HepG2 (cell line): ENCODE measurements at regions not wholly inside any gene's neighbourhood (a gene's known extent, or its start where the extent isn't known, plus 50 kb on each side); places are given as distances from the start of the nearest gene placed in this dataset.

Experiments
- ATAC-seq: fragments of 200-7000 bp; cut with Tn5 transposase; 3 replicates; pipeline ENCODE4 v1.9.1; 2020; ENCODE audit warnings: mild to moderate bottlenecking, moderate library complexity
- BruUV-seq: library from RNA; stranded (reverse); fragments of 400-500 nt; replicated peaks from 2 replicates; lab custom pipeline; 2021; lab: Mats Ljungman, UMichigan
- CTCF ChIA-PET: fragments of 300-600 bp; formaldehyde crosslinking; extraction: SDS; loops from one replicate; lab custom pipeline; 2021; ENCODE audit warnings: low total read pairs, inconsistent platforms, low intra/inter-chr PET ratio; lab: Yijun Ruan, JAX
- POLR2A ChIA-PET: fragments of 350-600 bp; sonication (Branson Sonifier 250); formaldehyde crosslinking; loops from one replicate; lab custom pipeline; 2020; ENCODE audit warnings: antibody characterized with exemption, inconsistent platforms; lab: Yijun Ruan, JAX
- DNase-seq: peaks from one replicate; pipeline ENCODE4 v3.0.0-alpha.2; 2015; ENCODE audit warnings: low spot score
- FAIRE-seq: peaks from 3 replicates; lab custom pipeline; 2011; peaks lifted over from hg19 to GRCh38; lab: Jason Lieb, UNC
- H2AFZ ChIP-seq: one replicate; pipeline ENCODE4 v1.6.1; 2011; ENCODE audit warnings: low read length, inconsistent platforms
- H3K27ac ChIP-seq: fragments of 300-600 bp; 3 replicates; pipeline ENCODE4 v1.8.0; 2011; ENCODE audit warnings: mixed run types, mild to moderate bottlenecking, mixed read lengths, low read length, inconsistent platforms; ENCODE audit not compliant: insufficient read depth; ENCODE audit errors: extremely low read length
- H3K27me3 ChIP-seq, 2 experiments: fragments of 200-600 bp in 1 of 2; 2 replicates in 1 of 2; 3 replicates in 1 of 2; pipeline versions ENCODE4 v1.6.0 to v1.8.0; 2011; ENCODE audit warnings: low read length in 2 of 2, mild to moderate bottlenecking in 2 of 2, moderate library complexity in 2 of 2, inconsistent platforms in 1 of 2; ENCODE audit not compliant: insufficient read depth in 2 of 2, control insufficient read depth in 1 of 2
- H3K36me3 ChIP-seq, 2 experiments: fragments of 200-600 bp in 1 of 2; replicated peaks in 1 of 2; 2 replicates in 1 of 2; 3 replicates in 1 of 2; pipeline versions ENCODE4 v1.5.1 to v1.8.0; 2011; ENCODE audit warnings: low read length in 2 of 2, inconsistent platforms in 1 of 2; ENCODE audit not compliant: insufficient read depth in 2 of 2, control insufficient read depth in 1 of 2
- H3K4me1 ChIP-seq: 2 replicates; pipeline ENCODE4 v1.5.1; 2012; ENCODE audit warnings: low read length, inconsistent platforms; ENCODE audit not compliant: insufficient read depth
- H3K4me2 ChIP-seq: 2 replicates; pipeline ENCODE4 v1.6.0; 2011; ENCODE audit warnings: low read depth, low read length, inconsistent platforms
- H3K4me3 ChIP-seq, 3 experiments: fragments of 200-600 bp in 1 of 3; sonication (generic), shearing (Covaris generic) in 1 of 3; replicated peaks in 1 of 3; 2 replicates each; pipeline ENCODE4 v1.5.1; 2011 to 2016; ENCODE audit warnings: low read length in 3 of 3, inconsistent platforms in 2 of 3, low read depth in 2 of 3, mild to moderate bottlenecking in 2 of 3, control low read depth in 1 of 3, mixed read lengths in 1 of 3; ENCODE audit not compliant: insufficient read depth in 1 of 3
- H3K79me2 ChIP-seq: one replicate; pipeline ENCODE4 v1.6.1; 2011; ENCODE audit warnings: low read length, inconsistent platforms; ENCODE audit not compliant: insufficient read depth
- H3K9ac ChIP-seq: 2 replicates; pipeline ENCODE4 v1.6.0; 2011; ENCODE audit warnings: mild to moderate bottlenecking, low read depth, low read length, inconsistent platforms; ENCODE audit not compliant: insufficient read depth
- H3K9me3 ChIP-seq: 2 replicates; pipeline ENCODE4 v1.5.1; 2012; ENCODE audit warnings: mild to moderate bottlenecking, low read length
- H4K20me1 ChIP-seq: 2 replicates; pipeline ENCODE4 v1.6.0; 2011; ENCODE audit warnings: inconsistent platforms, mild to moderate bottlenecking, low read length, moderate library complexity; ENCODE audit not compliant: insufficient read depth
- CEBPB ChIP-seq: IDR thresholded peaks from 2 replicates; pipeline ENCODE4 v1.6.1; 2011; ENCODE audit warnings: low read depth, low read length, improper control_type of control experiment, borderline replicate concordance
- FIP1L1 ChIP-seq: fragments of 200-400 bp; formaldehyde crosslinking; IDR thresholded peaks from 2 replicates; pipeline ENCODE4 v1.6.1; 2018; ENCODE audit warnings: low read depth, mild to moderate bottlenecking, low read length, moderate library complexity, borderline replicate concordance; ENCODE audit not compliant: insufficient read depth
- HNRNPL ChIP-seq: fragments of 200-400 bp; formaldehyde crosslinking; IDR thresholded peaks from 2 replicates; pipeline ENCODE4 v1.6.1; 2017; ENCODE audit warnings: mild to moderate bottlenecking, low read depth, low read length
- HOXA7 ChIP-seq: sonication (generic); formaldehyde crosslinking; IDR thresholded peaks from 2 replicates; pipeline ENCODE4 v1.8.1; 2022; ENCODE audit warnings: mild to moderate bottlenecking, missing genetic modification reagents, moderate library complexity
- RBAK ChIP-seq: sonication (generic); formaldehyde crosslinking; IDR thresholded peaks from 2 replicates; pipeline ENCODE4 v1.5.1; 2020; ENCODE audit warnings: mild to moderate bottlenecking, missing genetic modification reagents
- STAG1 ChIP-seq: sonication (generic); formaldehyde crosslinking; IDR thresholded peaks from 2 replicates; pipeline ENCODE4 v1.4.0; 2020; ENCODE audit warnings: missing genetic modification reagents
- ZFYVE20 ChIP-seq: sonication (generic); formaldehyde crosslinking; IDR thresholded peaks from 2 replicates; pipeline ENCODE4 v1.8.0; 2023; ENCODE audit warnings: low read depth, mild to moderate bottlenecking, moderate library complexity, missing genetic modification reagents, borderline replicate concordance
- WGBS: methylation state at CpG from one replicate; pipeline ENCODE4 v1.1.6; 2017; ENCODE audit warnings: low lambda C conversion rate; 5-methylcytosine and 5-hydroxymethylcytosine counted together
- in situ Hi-C: cut with HindIII; loops from 2 replicates; pipeline ENCODE4 v1.10.0; 2017; ENCODE audit warnings: low pct_unique_long_range_greater_than_20kb; ENCODE audit not compliant: extremely low pct_ligation_motif_present
- intact Hi-C: fragments of 100-400 bp; cut with micrococcal nuclease; formaldehyde crosslinking; loops from one replicate; pipeline ENCODE4 v1.10.0; 2022; ENCODE audit not compliant: unreplicated experiment
- TF ChIP-seq, protein P1 (sequence below): sonication (generic); formaldehyde crosslinking; IDR thresholded peaks from 2 replicates; pipeline ENCODE4 v1.5.0; 2020; ENCODE audit warnings: mild to moderate bottlenecking, missing genetic modification reagents, moderate library complexity
- TF ChIP-seq, protein P2 (sequence below): sonication (generic); formaldehyde crosslinking; IDR thresholded peaks from 2 replicates; pipeline ENCODE4 v1.5.0; 2020; ENCODE audit warnings: mild to moderate bottlenecking, missing genetic modification reagents, borderline replicate concordance
- TF ChIP-seq, protein P3 (sequence below): sonication (generic); formaldehyde crosslinking; IDR thresholded peaks from 2 replicates; pipeline ENCODE4 v1.9.0; 2022; ENCODE audit warnings: low read depth, missing genetic modification reagents

DNA sequence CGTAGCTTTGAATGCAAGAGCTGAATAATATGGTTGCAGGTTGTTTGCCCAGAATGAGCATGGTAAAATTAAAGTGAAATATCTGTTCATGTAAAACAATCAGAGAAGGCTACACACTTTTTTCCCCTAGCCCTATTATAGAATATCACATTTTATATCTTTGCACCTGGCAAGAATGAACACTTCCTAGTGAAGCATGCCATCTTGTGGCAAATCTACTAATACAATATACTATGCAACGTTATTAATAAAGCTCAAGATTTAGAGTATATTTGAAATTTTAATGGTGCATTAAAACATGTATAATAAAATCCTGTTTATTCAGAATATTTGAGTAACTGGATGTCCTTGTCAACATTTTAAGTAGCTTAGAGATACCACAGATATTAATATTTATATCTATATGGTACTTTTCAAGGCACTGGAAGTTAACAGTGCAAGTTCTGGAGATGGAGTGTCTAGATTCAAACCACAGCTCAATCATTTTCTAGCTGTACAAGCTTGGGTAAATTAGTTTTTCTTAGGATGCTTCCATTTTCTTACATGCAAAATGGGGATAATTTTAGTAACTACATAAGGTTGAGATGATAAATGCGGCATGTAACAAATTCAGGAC lies 643.1 kb upstream of the SEMA3D start:
- TF ChIP-seq HOXA7 (no peak), FIP1L1 (no peak), STAG1 (CRISPR knock-in tag) (0 out of 2 replicates have a peak, but pooled peaks have one; percentile 9)
- TF ChIP-seq, protein P1, sequence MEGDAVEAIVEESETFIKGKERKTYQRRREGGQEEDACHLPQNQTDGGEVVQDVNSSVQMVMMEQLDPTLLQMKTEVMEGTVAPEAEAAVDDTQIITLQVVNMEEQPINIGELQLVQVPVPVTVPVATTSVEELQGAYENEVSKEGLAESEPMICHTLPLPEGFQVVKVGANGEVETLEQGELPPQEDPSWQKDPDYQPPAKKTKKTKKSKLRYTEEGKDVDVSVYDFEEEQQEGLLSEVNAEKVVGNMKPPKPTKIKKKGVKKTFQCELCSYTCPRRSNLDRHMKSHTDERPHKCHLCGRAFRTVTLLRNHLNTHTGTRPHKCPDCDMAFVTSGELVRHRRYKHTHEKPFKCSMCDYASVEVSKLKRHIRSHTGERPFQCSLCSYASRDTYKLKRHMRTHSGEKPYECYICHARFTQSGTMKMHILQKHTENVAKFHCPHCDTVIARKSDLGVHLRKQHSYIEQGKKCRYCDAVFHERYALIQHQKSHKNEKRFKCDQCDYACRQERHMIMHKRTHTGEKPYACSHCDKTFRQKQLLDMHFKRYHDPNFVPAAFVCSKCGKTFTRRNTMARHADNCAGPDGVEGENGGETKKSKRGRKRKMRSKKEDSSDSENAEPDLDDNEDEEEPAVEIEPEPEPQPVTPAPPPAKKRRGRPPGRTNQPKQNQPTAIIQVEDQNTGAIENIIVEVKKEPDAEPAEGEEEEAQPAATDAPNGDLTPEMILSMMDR (CRISPR knock-in tag), result peak; percentile 16; the same call in 1 of the 2 replicates
- H3K4me3 ChIP-seq, result no peak overlapping the region
- in situ Hi-C loops (no loop called here), intact Hi-C loops (loop anchor here (5.0 kb wide), 1 partner anchor 798 kb away; no protein-coding TSS in a partner anchor)
- POLR2A ChIA-PET, result no interaction called here
- H3K4me2 ChIP-seq, result no peak overlapping the region
- no peaks in the 10 kb centered on the region for H4K20me1 ChIP-seq
- H3K9ac ChIP-seq, result no peak overlapping the region
- H3K79me2 ChIP-seq, result no peaks in the 10 kb centered on the region
- no TSS peak for BruUV-seq
- H2AFZ ChIP-seq, result no peak overlapping the region
- WGBS, result 15% methylated on average over 3 of the region's 3 CpGs
- FAIRE-seq, result no peak
- H3K36me3 ChIP-seq, result no peaks in the 10 kb centered on the region
- H3K9me3 ChIP-seq, result no peaks in the 10 kb centered on the region
- CTCF ChIA-PET, result no interaction called here
- no peaks in the 10 kb centered on the region for H3K27me3 ChIP-seq
- DNase-seq, result no peak
- no peak overlapping the region for H3K27ac ChIP-seq
- no peaks in the 10 kb centered on the region for H3K4me1 ChIP-seq
- ATAC-seq, result no peak

DNA sequence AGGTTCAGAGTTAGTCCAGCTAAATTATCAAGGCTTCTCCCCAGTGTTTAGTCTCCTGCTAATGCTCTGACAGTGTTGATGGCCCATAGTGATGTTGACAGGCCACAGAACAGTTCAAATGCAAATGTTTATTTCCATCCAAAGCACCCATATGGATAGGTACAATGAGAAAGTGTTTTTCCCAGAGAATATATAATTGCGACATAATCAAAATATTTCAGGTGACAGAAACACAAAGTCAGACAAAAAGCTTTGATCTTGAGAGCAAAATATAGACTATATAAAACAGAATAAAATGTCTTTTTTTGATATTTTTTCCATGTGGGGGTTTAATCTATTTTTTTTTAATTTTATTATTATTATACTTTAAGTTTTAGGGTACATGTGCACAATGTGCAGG lies 642.3 kb upstream of the SEMA3D start:
- no peak overlapping the region for H3K4me3 ChIP-seq
- ChIA-PET POLR2A (no interaction called here), CTCF (no interaction called here)
- no peaks in the 10 kb centered on the region for H3K4me1 ChIP-seq
- H3K9me3 ChIP-seq, result no peaks in the 10 kb centered on the region
- BruUV-seq, result no TSS peak
- H2AFZ ChIP-seq, result no peak overlapping the region
- intact Hi-C loops (no loop called here), in situ Hi-C loops (no loop called here)
- H3K4me2 ChIP-seq, result no peak overlapping the region
- DNase-seq (no peak), ATAC-seq (no peak), FAIRE-seq (no peak)
- no peaks in the 10 kb centered on the region for H3K27me3 ChIP-seq
- H3K36me3 ChIP-seq, result no peaks in the 10 kb centered on the region
- H4K20me1 ChIP-seq, result no peaks in the 10 kb centered on the region
- no peak overlapping the region for H3K27ac ChIP-seq
- 94% methylated on average over 1 of the region's 1 CpG for WGBS
- no peak overlapping the region for H3K9ac ChIP-seq
- no peaks in the 10 kb centered on the region for H3K79me2 ChIP-seq
- TF ChIP-seq CEBPB, result peak; percentile 61; the same call in 1 of the 2 replicates
- no peak for TF ChIP-seq RBAK (CRISPR knock-in tag)
- TF ChIP-seq, protein P2, sequence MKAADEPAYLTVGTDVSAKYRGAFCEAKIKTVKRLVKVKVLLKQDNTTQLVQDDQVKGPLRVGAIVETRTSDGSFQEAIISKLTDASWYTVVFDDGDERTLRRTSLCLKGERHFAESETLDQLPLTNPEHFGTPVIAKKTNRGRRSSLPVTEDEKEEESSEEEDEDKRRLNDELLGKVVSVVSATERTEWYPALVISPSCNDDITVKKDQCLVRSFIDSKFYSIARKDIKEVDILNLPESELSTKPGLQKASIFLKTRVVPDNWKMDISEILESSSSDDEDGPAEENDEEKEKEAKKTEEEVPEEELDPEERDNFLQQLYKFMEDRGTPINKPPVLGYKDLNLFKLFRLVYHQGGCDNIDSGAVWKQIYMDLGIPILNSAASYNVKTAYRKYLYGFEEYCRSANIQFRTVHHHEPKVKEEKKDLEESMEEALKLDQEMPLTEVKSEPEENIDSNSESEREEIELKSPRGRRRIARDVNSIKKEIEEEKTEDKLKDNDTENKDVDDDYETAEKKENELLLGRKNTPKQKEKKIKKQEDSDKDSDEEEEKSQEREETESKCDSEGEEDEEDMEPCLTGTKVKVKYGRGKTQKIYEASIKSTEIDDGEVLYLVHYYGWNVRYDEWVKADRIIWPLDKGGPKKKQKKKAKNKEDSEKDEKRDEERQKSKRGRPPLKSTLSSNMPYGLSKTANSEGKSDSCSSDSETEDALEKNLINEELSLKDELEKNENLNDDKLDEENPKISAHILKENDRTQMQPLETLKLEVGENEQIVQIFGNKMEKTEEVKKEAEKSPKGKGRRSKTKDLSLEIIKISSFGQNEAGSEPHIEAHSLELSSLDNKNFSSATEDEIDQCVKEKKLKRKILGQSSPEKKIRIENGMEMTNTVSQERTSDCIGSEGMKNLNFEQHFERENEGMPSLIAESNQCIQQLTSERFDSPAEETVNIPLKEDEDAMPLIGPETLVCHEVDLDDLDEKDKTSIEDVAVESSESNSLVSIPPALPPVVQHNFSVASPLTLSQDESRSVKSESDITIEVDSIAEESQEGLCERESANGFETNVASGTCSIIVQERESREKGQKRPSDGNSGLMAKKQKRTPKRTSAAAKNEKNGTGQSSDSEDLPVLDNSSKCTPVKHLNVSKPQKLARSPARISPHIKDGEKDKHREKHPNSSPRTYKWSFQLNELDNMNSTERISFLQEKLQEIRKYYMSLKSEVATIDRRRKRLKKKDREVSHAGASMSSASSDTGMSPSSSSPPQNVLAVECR (CRISPR knock-in tag), result no peak
- TF ChIP-seq ZFYVE20 (CRISPR knock-in tag), result no peak
- TF ChIP-seq HNRNPL, result no peak
- TF ChIP-seq, protein P3, sequence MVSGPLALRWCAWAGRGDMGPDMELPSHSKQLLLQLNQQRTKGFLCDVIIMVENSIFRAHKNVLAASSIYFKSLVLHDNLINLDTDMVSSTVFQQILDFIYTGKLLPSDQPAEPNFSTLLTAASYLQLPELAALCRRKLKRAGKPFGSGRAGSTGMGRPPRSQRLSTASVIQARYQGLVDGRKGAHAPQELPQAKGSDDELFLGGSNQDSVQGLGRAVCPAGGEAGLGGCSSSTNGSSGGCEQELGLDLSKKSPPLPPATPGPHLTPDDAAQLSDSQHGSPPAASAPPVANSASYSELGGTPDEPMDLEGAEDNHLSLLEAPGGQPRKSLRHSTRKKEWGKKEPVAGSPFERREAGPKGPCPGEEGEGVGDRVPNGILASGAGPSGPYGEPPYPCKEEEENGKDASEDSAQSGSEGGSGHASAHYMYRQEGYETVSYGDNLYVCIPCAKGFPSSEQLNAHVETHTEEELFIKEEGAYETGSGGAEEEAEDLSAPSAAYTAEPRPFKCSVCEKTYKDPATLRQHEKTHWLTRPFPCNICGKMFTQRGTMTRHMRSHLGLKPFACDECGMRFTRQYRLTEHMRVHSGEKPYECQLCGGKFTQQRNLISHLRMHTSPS (CRISPR knock-in tag), result no peak
